IMR-90 (cell line): ENCODE measurements at regions not wholly inside any gene's neighbourhood (a gene's known extent, or its start where the extent isn't known, plus 50 kb on each side); places are given as distances from the start of the nearest gene placed in this dataset.

Source experiments
- BHLHE40 ChIP-seq: fragments of 150-350 bp; IDR thresholded peaks from 2 replicates; pipeline ENCODE4 v1.6.1; 2016; ENCODE audit warnings: mild to moderate bottlenecking, low read depth, low read length
- CHD1 ChIP-seq: IDR thresholded peaks from 2 replicates; pipeline ENCODE4 v1.6.1; 2012; ENCODE audit warnings: low read depth, low read length, improper control_type of control experiment
- FOS ChIP-seq: fragments of 150-350 bp; IDR thresholded peaks from 2 replicates; pipeline ENCODE4 v1.6.1; 2016; ENCODE audit warnings: low read depth, low read length
- MAFK ChIP-seq: IDR thresholded peaks from 2 replicates; pipeline ENCODE4 v1.6.1; 2012; ENCODE audit warnings: low read depth, low read length, improper control_type of control experiment
- MAZ ChIP-seq: IDR thresholded peaks from 2 replicates; pipeline ENCODE4 v1.6.1; 2012; ENCODE audit warnings: low read depth, mild to moderate bottlenecking, low read length, improper control_type of control experiment, moderate library complexity, borderline replicate concordance
- NFE2L2 ChIP-seq: fragments of 150-350 bp; IDR thresholded peaks from 2 replicates; pipeline ENCODE4 v1.6.1; 2016; ENCODE audit warnings: low read depth, mild to moderate bottlenecking, low read length
- POLR2A ChIP-seq: IDR thresholded peaks from 2 replicates; pipeline ENCODE4 v1.6.1; 2012; ENCODE audit warnings: mild to moderate bottlenecking, low read depth, low read length
- RCOR1 ChIP-seq: IDR thresholded peaks from 2 replicates; pipeline ENCODE4 v1.6.1; 2012; ENCODE audit warnings: mild to moderate bottlenecking, low read length, improper control_type of control experiment; ENCODE audit not compliant: insufficient replicate concordance
- RFX5 ChIP-seq: IDR thresholded peaks from 2 replicates; pipeline ENCODE4 v1.8.0; 2012; ENCODE audit warnings: low read depth, mild to moderate bottlenecking, low read length, moderate library complexity
- TF ChIP-seq, protein P1 (sequence below): conservative IDR thresholded peaks from 2 replicates; pipeline ENCODE4 v1.5.1; 2012; ENCODE audit warnings: mild to moderate bottlenecking, low read depth, low read length, improper control_type of control experiment
- TF ChIP-seq, protein P2 (sequence below): fragments of 150-350 bp; IDR thresholded peaks from 2 replicates; pipeline ENCODE4 v1.6.1; 2017; ENCODE audit warnings: mild to moderate bottlenecking, antibody characterized with exemption, low read length, low read depth
- TF ChIP-seq, protein P3 (sequence below): fragments of 150-350 bp; IDR thresholded peaks from 2 replicates; pipeline ENCODE4 v1.6.1; 2016; ENCODE audit warnings: low read depth, mild to moderate bottlenecking, low read length, moderate library complexity, borderline replicate concordance

DNA sequence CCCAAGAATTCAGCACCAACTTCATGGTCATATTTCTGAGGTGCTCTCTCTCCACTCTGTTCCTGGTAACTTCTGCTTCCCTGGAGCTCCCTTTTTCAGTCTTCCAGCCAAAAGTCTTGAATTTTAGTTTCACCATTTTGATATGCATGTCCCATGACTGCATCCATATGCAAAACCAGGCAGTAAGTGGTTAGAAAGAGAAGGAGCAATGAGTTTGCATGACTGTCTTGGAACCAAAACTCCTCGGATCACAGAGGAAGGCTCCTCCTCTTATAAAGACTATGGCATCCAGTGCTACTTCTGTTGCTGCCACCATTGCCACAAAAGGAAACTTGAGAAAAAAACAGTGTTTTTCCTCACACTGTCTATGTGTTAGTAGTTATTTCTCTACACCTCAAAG lies 269.1 kb upstream of the GLI3 start:
- TF ChIP-seq, protein P1, sequence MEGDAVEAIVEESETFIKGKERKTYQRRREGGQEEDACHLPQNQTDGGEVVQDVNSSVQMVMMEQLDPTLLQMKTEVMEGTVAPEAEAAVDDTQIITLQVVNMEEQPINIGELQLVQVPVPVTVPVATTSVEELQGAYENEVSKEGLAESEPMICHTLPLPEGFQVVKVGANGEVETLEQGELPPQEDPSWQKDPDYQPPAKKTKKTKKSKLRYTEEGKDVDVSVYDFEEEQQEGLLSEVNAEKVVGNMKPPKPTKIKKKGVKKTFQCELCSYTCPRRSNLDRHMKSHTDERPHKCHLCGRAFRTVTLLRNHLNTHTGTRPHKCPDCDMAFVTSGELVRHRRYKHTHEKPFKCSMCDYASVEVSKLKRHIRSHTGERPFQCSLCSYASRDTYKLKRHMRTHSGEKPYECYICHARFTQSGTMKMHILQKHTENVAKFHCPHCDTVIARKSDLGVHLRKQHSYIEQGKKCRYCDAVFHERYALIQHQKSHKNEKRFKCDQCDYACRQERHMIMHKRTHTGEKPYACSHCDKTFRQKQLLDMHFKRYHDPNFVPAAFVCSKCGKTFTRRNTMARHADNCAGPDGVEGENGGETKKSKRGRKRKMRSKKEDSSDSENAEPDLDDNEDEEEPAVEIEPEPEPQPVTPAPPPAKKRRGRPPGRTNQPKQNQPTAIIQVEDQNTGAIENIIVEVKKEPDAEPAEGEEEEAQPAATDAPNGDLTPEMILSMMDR: no peak
- TF ChIP-seq RFX5 (no peak), POLR2A (no peak), MAZ (no peak), NFE2L2 (no peak), BHLHE40 (no peak), CHD1 (no peak), RCOR1 (no peak), FOS (no peak), MAFK (no peak)
- TF ChIP-seq, protein P2, sequence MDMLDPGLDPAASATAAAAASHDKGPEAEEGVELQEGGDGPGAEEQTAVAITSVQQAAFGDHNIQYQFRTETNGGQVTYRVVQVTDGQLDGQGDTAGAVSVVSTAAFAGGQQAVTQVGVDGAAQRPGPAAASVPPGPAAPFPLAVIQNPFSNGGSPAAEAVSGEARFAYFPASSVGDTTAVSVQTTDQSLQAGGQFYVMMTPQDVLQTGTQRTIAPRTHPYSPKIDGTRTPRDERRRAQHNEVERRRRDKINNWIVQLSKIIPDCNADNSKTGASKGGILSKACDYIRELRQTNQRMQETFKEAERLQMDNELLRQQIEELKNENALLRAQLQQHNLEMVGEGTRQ: no peak
- TF ChIP-seq, protein P3, sequence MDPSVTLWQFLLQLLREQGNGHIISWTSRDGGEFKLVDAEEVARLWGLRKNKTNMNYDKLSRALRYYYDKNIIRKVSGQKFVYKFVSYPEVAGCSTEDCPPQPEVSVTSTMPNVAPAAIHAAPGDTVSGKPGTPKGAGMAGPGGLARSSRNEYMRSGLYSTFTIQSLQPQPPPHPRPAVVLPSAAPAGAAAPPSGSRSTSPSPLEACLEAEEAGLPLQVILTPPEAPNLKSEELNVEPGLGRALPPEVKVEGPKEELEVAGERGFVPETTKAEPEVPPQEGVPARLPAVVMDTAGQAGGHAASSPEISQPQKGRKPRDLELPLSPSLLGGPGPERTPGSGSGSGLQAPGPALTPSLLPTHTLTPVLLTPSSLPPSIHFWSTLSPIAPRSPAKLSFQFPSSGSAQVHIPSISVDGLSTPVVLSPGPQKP: no peak
